Endodermal cell (in vitro differentiated cells): ENCODE measurements at regions not wholly inside any gene's neighbourhood (a gene's known extent, or its start where the extent isn't known, plus 50 kb on each side); places are given as distances from the start of the nearest gene placed in this dataset.

Experiments
- DNase-seq: peaks from one replicate; pipeline ENCODE4 v3.0.0-alpha.2; 2017
- H3K27ac ChIP-seq: 2 replicates; pipeline ENCODE4 v1.5.1; 2013; ENCODE audit warnings: mild to moderate bottlenecking, low read depth, low read length, moderate library complexity
- H3K27me3 ChIP-seq: 2 replicates; pipeline ENCODE4 v1.6.1; 2013; ENCODE audit warnings: mild to moderate bottlenecking, low read length, moderate library complexity; ENCODE audit not compliant: insufficient read depth, control insufficient read depth, poor library complexity, severe bottlenecking
- H3K36me3 ChIP-seq: 2 replicates; pipeline ENCODE4 v1.7.0; 2013; ENCODE audit warnings: mild to moderate bottlenecking, low read length, moderate library complexity; ENCODE audit not compliant: control insufficient read depth, insufficient read depth
- H3K4me1 ChIP-seq: one replicate; pipeline ENCODE4 v1.7.0; 2013; ENCODE audit warnings: low read length; ENCODE audit not compliant: control insufficient read depth, insufficient read depth
- H3K4me3 ChIP-seq: 2 replicates; pipeline ENCODE4 v1.5.1; 2013; ENCODE audit warnings: mild to moderate bottlenecking, low read length, moderate library complexity
- H3K9ac ChIP-seq: 2 replicates; pipeline ENCODE4 v1.6.1; 2013; ENCODE audit warnings: mild to moderate bottlenecking, low read length, moderate library complexity; ENCODE audit not compliant: poor library complexity, severe bottlenecking; ENCODE audit errors: extremely low read depth
- H3K9me3 ChIP-seq: 2 replicates; pipeline ENCODE4 v1.6.1; 2013; ENCODE audit warnings: mild to moderate bottlenecking, low read length, moderate library complexity; ENCODE audit not compliant: control insufficient read depth
- H3K27ac Mint-ChIP-seq: 2 replicates; pipeline ENCODE4 v1.8.0; 2020; ENCODE audit warnings: mixed read lengths
- H3K27me3 Mint-ChIP-seq: 2 replicates; pipeline ENCODE4 v1.8.0; 2021; ENCODE audit warnings: mild to moderate bottlenecking, mixed read lengths; ENCODE audit not compliant: insufficient read depth
- H3K36me3 Mint-ChIP-seq: 2 replicates; pipeline ENCODE4 v1.8.0; 2020; ENCODE audit warnings: low read depth, mixed read lengths
- H3K4me1 Mint-ChIP-seq: 2 replicates; pipeline ENCODE4 v1.8.0; 2020; ENCODE audit warnings: mixed read lengths
- H3K4me3 Mint-ChIP-seq: 2 replicates; pipeline ENCODE4 v1.8.0; 2020; ENCODE audit warnings: mild to moderate bottlenecking, moderate library complexity, mixed read lengths
- H3K9me3 Mint-ChIP-seq: 2 replicates; pipeline ENCODE4 v1.8.0; 2020; ENCODE audit warnings: mild to moderate bottlenecking, mixed read lengths
- CTCF ChIP-seq: fragments of 200-600 bp; sonication (generic); conservative IDR thresholded peaks from 2 replicates; pipeline ENCODE4 v1.5.0; 2021; ENCODE audit warnings: antibody characterized with exemption, mild to moderate bottlenecking
- WGBS, 2 experiments: methylation state at CpG; one replicate each; pipeline versions ENCODE4 v1.1.5 to v1.1.7; 2013; ENCODE audit warnings: missing lambda C conversion rate in 2 of 2, mixed read lengths in 1 of 2; ENCODE audit not compliant: insufficient coverage in 1 of 2, insufficient read length in 1 of 2; 5-methylcytosine and 5-hydroxymethylcytosine counted together

GRCh38 chr1:74895411-74895810 lies 162.5 kb downstream of the TYW3 start:
- no peak for DNase-seq
- Mint-ChIP-seq H3K27me3 (no peaks in the 10 kb centered on the region), H3K4me3 (no peak overlapping the region), H3K36me3 (no peaks in the 10 kb centered on the region), H3K9me3 (no peaks in the 10 kb centered on the region), H3K4me1 (peaks cover 6% of the 10 kb centered on the region), H3K27ac (no peak overlapping the region)
- Histone ChIP-seq H3K36me3 (no peaks in the 10 kb centered on the region), H3K27ac (no peak overlapping the region), H3K9me3 (no peaks in the 10 kb centered on the region), H3K9ac (no peak overlapping the region), H3K4me1 (no peaks in the 10 kb centered on the region), H3K4me3 (no peak overlapping the region), H3K27me3 (no peaks in the 10 kb centered on the region)
- TF ChIP-seq CTCF: no peak
- WGBS, 2 experiments: 79% methylated on average over 3 of the region's 3 CpGs; no CpG with 5 or more reads in 1 of the 2 experiments

GRCh38 chr1:74908131-74908530 lies 175.2 kb downstream of the TYW3 start:
- Mint-ChIP-seq H3K4me1 (no peaks in the 10 kb centered on the region), H3K36me3 (no peaks in the 10 kb centered on the region), H3K4me3 (no peak overlapping the region), H3K27ac (no peak overlapping the region), H3K9me3 (peaks cover 6% of the 10 kb centered on the region), H3K27me3 (no peaks in the 10 kb centered on the region)
- DNase-seq: no peak
- no peaks in the 10 kb centered on the region for H3K4me1 ChIP-seq
- TF ChIP-seq CTCF: no peak
- H3K9ac ChIP-seq: no peak overlapping the region
- H3K4me3 ChIP-seq: no peak overlapping the region
- H3K9me3 ChIP-seq: no peaks in the 10 kb centered on the region
- no peak overlapping the region for H3K27ac ChIP-seq
- no peaks in the 10 kb centered on the region for H3K27me3 ChIP-seq
- H3K36me3 ChIP-seq: no peaks in the 10 kb centered on the region

GRCh38 chr1:74908797-74909196 lies 175.8 kb downstream of the TYW3 start:
- TF ChIP-seq CTCF: no peak
- Histone ChIP-seq H3K4me1 (no peaks in the 10 kb centered on the region), H3K9ac (no peak overlapping the region), H3K9me3 (no peaks in the 10 kb centered on the region), H3K36me3 (no peaks in the 10 kb centered on the region), H3K27me3 (no peaks in the 10 kb centered on the region), H3K27ac (no peak overlapping the region), H3K4me3 (no peak overlapping the region)
- Mint-ChIP-seq H3K4me3 (no peak overlapping the region), H3K4me1 (no peaks in the 10 kb centered on the region), H3K27ac (no peak overlapping the region), H3K27me3 (no peaks in the 10 kb centered on the region), H3K36me3 (no peaks in the 10 kb centered on the region), H3K9me3 (peaks cover 12% of the 10 kb centered on the region)
- no peak for DNase-seq
- 89% methylated on average over 1 of the region's 1 CpG; no CpG with 5 or more reads in 1 of the 2 experiments for WGBS, 2 experiments
